GM12892 (cell line): ENCODE measurements at regions not wholly inside any gene's neighbourhood (a gene's known extent, or its start where the extent isn't known, plus 50 kb on each side); places are given as distances from the start of the nearest gene placed in this dataset.

ENCODE experiments used
- DNase-seq: peaks from one replicate; pipeline ENCODE4 v3.0.0; 2011; ENCODE audit not compliant: insufficient read length
- FAIRE-seq: peaks from 2 replicates; lab custom pipeline; 2011; peaks lifted over from hg19 to GRCh38; lab: Jason Lieb, UNC
- POLR2A ChIP-seq: IDR thresholded peaks from 2 replicates; pipeline ENCODE4 v1.6.1; 2011; ENCODE audit warnings: low read depth, low read length, control low read depth
- POLR2AphosphoS5 ChIP-seq: IDR thresholded peaks from 2 replicates; pipeline ENCODE4 v1.6.1; 2011; ENCODE audit warnings: low read depth, low read length, control low read depth
- TAF1 ChIP-seq: IDR thresholded peaks from 2 replicates; pipeline ENCODE4 v1.6.1; 2011; ENCODE audit warnings: low read depth, mild to moderate bottlenecking, control low read depth, low read length, borderline replicate concordance

DNA sequence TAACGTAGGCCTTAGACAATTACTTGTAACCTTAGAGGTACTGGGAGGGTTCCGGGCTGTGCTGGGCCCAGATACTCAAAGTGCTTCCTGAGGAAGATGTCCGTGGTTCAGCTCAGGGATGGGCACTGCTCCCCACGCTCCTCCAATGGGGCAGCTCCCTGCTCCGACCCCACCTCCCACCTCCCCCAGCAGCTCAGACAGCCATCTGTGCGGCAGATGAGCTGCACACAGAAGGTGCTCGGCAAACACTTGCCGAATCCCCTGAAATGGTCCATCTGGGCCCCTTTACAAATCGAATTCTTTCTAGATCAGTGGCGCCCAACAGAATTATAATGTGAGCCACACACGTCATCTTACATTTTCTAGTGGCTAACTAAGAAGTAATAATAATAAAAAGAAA is 242.4 kb upstream of the RAB4A start:
- DNase-seq (no peak), FAIRE-seq (no peak)

DNA sequence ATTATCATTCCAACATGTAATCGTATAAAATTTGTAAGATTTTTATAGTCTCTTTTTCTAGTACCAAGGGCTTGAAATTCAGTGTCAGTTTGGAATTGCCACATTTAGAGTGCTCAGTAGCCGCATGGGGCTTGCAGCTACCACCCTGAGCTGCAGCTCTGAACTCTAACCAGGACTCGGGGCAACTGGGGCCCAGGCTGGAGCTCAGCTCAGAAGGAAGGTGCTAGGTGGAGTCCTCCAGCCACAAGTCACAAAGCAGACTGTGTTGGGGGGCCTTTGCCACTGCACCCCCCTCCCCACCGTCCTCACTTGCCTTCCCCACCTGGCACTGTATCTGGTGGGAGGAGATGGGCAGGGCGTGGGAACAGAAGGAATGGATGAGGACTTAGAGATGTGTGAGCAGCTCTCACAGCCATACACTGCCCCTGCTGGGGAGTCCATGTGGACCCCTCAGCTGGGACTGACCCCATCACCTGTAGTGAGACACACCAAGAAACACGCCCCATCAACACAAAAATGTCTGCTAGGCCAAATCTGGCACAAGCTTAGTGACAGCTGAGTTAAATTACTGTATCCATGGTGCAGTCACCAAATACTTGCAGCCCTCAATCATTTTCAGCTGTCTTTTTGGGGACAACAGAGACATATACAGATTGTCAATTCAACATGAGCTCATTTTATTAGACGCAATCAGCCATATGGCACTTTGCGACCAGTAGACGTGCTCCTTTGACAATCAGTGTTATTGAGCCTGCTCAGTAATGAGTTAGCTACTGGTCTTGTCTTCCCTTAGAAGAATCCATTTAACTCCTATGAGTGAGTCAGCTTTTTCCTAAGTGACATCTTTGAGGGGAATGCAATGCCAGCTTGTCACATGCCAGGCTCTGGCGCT is 241.7 kb upstream of the RAB4A start:
- DNase-seq (no peak), FAIRE-seq (no peak)
- no peak for TF ChIP-seq POLR2AphosphoS5
- no peak for TF ChIP-seq TAF1
- TF ChIP-seq POLR2A: no peak

More for the DNA sequence above, 242.4 kb upstream of the RAB4A start:
- TF ChIP-seq POLR2AphosphoS5: no peak
- TF ChIP-seq POLR2A: no peak
- TF ChIP-seq TAF1: no peak

DNA sequence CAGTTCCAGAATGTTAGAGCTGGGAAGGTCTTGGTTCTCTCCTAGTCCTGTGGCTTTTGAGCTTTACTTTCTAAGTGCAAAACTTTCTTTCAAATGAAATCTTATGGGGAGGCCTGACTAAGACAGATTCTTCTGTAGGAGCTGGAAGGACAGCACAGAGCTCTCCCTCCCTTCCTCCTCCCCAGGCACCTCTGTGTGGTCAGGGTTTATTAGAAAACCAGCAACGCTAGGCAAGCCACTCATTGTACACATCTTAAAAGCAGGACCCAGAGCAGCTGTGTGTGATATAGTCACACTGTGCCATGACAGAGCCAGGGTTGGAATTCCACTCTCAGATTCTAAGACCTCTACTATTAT is 241.1 kb upstream of the RAB4A start:
- FAIRE-seq (no peak), DNase-seq (no peak)
- TF ChIP-seq POLR2A (no peak), POLR2AphosphoS5 (no peak), TAF1 (no peak)

DNA sequence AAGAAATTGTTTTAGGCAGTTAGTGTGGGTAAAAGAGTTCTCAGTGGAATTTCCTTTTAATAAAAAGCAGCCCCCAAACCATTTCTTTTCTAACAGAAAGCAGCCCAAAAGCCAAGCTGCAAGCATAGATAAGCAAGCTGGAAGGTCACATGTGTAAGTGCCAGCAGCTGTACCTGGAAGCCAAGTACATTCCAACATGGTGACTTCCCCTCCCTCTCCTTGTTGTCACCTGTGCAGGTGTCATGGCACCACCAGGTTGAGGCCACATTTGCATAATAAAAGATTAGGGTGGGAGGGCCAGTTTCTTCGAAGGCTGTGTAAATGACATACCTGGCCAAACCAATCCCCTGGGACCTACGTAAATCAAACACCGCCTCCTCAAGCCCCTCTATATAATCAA is 240.3 kb upstream of the RAB4A start:
- TF ChIP-seq POLR2A: no peak
- TF ChIP-seq POLR2AphosphoS5: no peak
- no peak for TF ChIP-seq TAF1
- FAIRE-seq: no peak
- no peak for DNase-seq

DNA sequence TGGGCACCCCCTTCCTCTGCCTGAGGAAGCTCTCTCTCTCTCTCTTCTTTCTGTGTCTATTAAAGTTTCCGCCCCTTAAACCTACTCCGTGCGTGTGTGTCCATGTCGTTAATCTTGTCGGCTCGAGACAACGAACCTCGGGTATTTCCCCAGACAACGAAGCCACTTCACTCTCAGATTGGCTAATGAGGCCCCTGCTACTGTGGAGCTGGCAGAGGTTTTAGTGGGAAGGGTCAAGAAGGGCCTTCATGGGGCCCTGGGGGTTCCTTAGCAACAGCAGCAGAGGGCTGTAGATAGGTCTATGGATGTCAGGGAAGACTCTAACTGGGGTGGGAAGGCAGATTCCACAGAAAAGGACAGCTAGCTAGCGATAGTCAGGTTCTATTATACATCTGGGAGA is 239.8 kb upstream of the RAB4A start:
- DNase-seq: no peak
- no peak for FAIRE-seq
- TF ChIP-seq TAF1 (no peak), POLR2AphosphoS5 (no peak), POLR2A (no peak)

DNA sequence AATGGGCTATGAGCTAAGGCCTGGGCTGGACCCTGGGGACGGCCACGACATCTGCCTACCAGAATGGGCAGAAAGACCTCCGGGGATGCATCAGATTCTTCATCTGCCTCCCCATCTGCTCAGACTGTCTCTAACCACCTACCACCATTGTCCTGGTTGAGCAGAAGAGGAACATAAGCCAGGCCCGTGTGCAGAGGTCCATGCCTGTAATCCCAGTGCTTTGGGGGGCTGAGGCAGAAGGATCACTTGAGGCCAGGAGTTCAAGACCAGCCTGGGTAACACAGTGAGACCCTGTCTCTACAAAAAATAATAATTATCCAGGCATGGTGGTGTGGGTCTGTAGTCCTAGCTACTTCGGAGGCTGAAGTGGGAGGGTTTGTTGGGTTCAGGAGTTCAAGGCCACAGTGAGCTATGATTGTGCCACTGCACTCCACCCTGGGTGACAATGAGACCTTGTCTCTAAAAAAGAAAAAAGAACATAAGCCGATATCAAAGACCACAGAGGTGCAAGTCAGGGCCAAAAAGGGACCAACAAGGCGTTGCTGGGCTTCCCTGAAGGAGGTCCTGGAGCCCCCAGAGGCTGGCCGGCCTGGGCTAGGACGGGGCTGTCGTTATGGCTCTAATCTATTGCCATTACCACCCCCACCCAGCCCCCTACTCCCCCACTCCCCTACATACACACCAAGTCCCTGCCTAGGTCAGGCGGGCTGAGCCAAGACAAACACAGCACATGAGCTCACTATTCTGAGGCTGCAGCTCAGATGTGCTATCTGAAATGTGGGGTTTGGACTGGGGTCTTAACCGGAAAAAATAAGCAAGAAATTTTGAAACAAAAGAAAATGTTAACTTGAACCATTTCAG is 239.2 kb upstream of the RAB4A start:
- FAIRE-seq (no peak), DNase-seq (no peak)
- TF ChIP-seq POLR2A (no peak), POLR2AphosphoS5 (no peak), TAF1 (no peak)

DNA sequence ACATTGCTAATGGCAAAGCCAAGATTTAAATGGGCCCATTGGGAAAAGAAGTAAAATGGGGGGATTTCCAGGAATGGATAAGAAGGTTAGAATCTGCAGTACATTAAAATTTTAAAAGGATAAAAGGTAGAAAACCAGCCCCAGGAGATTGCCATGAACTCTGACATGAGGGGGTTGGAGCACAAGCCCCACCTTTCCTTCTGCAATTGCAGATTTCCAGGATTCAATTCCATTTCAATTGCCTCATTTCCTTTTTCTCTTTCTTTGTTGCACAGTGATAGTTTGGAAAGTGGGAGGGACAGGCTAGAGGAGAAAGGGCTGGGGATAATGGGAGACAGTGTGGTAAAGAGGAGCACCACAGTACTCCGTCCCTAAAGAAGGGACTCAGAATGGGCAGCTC is 238.5 kb upstream of the RAB4A start:
- FAIRE-seq: no peak

DNA sequence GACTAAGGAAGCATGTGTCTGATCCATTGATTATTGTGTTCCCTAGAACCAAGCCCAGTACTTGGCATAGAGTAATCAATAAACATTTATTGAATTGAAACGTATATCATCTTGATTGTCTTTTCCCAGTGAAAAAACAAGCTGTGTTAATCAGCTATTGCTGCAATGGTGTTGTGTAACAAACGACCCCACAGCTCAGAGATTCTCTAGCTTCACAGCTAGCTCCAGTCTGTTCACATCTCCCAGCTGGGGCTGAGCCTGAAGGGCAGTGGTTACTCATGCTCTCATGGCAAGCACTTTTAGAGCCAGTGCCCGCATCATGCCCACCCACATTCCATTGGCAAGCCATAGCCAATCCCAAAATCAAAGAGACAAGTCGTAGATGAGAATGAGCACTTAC is 237.4 kb upstream of the RAB4A start:
- DNase-seq (no peak), FAIRE-seq (no peak)
- no peak for TF ChIP-seq TAF1
- TF ChIP-seq POLR2AphosphoS5: no peak
- TF ChIP-seq POLR2A: no peak

More for the DNA sequence above, 238.5 kb upstream of the RAB4A start:
- TF ChIP-seq POLR2AphosphoS5 (no peak), POLR2A (no peak), TAF1 (no peak)
- DNase-seq: no peak

DNA sequence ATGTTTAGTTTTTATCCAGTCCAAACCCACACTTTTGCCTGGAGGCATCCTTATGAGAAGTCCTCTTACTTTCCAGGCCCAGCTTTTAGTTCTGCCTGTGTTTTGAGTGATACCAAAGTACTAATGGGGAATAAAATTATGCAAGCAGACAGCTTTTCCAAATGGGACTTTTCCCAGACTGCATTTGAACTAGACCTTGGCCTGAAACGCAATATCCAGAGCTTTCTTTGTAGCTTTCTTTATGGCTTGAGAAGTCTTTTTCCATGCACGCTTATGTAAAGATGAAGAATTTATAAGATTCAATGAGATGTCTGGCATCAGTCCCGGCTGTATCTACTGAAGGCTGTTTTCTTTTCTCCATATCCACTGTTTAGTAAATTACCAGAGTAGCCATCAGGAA is 236.6 kb upstream of the RAB4A start:
- TF ChIP-seq POLR2A: no peak
- no peak for TF ChIP-seq TAF1
- TF ChIP-seq POLR2AphosphoS5: no peak
- DNase-seq: no peak
- FAIRE-seq: no peak

DNA sequence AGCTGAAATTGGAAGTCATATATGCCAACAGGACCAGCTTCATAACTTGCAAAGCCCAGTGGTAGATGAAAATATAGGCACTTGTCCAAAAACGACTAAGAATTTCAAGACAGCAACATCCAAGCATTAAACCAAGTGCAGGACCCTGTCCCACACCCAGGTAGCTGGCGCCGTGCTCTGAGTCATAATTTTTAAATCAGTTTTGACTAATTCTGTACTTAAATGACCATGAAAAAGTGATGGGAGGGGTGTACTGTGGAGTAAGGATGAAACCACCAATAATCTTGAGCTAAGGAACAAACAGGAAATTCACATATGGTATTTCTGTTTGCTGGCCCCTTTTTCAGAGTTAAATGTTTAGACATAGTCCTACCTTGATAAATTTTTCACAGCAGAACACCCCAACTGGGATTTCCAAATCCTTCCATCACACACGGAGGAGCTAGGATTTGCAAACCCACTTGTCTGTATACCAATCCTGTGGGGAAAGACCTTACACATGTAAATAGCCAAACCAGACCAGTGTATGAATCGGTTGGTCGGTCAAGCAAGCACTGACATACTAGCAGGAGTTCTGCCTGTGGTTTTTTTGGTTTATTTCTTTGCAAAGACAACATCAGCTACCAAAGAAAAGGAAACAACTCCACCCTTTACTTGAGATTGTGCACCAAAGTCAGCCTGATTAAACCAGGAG is 235.7 kb upstream of the RAB4A start:
- peak; percentile 93 for FAIRE-seq

DNA sequence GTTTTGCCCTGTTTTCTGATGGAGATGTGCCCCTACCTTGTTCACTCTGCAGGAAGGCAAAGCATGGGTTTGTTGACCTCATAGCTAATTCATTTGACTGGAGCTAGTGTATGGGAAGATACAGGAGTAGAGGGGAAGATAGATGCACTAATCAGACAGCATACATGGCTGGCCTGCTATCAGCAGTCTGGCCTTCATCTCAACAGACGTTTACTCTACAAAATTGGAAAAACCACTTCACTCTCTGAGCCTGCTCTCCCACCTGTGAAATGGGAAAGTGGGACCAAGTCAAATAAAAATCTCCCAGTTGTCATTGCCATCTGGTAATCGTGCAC is 235.2 kb upstream of the RAB4A start:
- no peak for DNase-seq
- TF ChIP-seq TAF1: no peak
- no peak for TF ChIP-seq POLR2AphosphoS5
- no peak for FAIRE-seq

More for the DNA sequence above, 235.7 kb upstream of the RAB4A start:
- TF ChIP-seq POLR2AphosphoS5 (no peak), POLR2A (no peak), TAF1 (no peak)
- no peak for DNase-seq
